PC-9 (cell line): ENCODE measurements at regions not wholly inside any gene's neighbourhood (a gene's known extent, or its start where the extent isn't known, plus 50 kb on each side); places are given as distances from the start of the nearest gene placed in this dataset.

Source experiments
- BruUV-seq: library from RNA; stranded (reverse); fragments of 400-500 nt; replicated peaks from 2 replicates; lab custom pipeline; 2021; lab: Mats Ljungman, UMichigan
- CTCF ChIA-PET: fragments of 300-600 bp; sonication (Branson Sonifier 250); formaldehyde crosslinking; loops from one replicate; lab custom pipeline; 2022; ENCODE audit warnings: antibody characterized with exemption; lab: Charles Lee
- POLR2A ChIA-PET: fragments of 300-600 bp; sonication (Branson Sonifier 250); formaldehyde crosslinking; loops from one replicate; lab custom pipeline; 2022; ENCODE audit warnings: antibody characterized with exemption; ENCODE audit not compliant: unreplicated experiment; lab: Charles Lee
- DNase-seq, 2 experiments: peaks; one replicate each; pipeline versions ENCODE4 v3.0.0 to v3.0.0-alpha.2; 2015 to 2022; ENCODE audit warnings: mixed read lengths in 1 of 2
- H2AFZ ChIP-seq: fragments of 200-600 bp; sonication (generic); 2 replicates; pipeline ENCODE4 v1.8.1; 2017; ENCODE audit warnings: antibody characterized with exemption
- H3F3A ChIP-seq: fragments of 200-600 bp; sonication (generic); 2 replicates; pipeline ENCODE4 v1.8.1; 2017; ENCODE audit warnings: antibody characterized with exemption, mild to moderate bottlenecking, low read depth; ENCODE audit not compliant: insufficient read depth
- H3K27ac ChIP-seq: fragments of 200-600 bp; sonication (generic); 2 replicates; pipeline ENCODE4 v1.6.1; 2016; ENCODE audit warnings: mixed run types
- H3K27me3 ChIP-seq: fragments of 200-600 bp; sonication (generic); 2 replicates; pipeline ENCODE4 v1.6.1; 2016; ENCODE audit warnings: low read depth, mixed run types; ENCODE audit not compliant: insufficient read depth
- H3K36me3 ChIP-seq: fragments of 200-600 bp; sonication (generic); 2 replicates; pipeline ENCODE4 v1.6.1; 2016; ENCODE audit warnings: low read depth, mixed run types
- H3K4me1 ChIP-seq: fragments of 200-600 bp; sonication (generic); replicated peaks from 2 replicates; pipeline ENCODE4 v1.6.1; 2016; ENCODE audit warnings: mixed run types; ENCODE audit not compliant: insufficient read depth
- H3K4me2 ChIP-seq: fragments of 200-600 bp; sonication (generic); 2 replicates; pipeline ENCODE4 v1.6.1; 2017; ENCODE audit warnings: mixed run types
- H3K4me3 ChIP-seq: fragments of 200-600 bp; sonication (generic); 2 replicates; pipeline ENCODE4 v1.6.1; 2016; ENCODE audit warnings: mixed run types
- H3K79me2 ChIP-seq: fragments of 200-600 bp; sonication (generic); 2 replicates; pipeline ENCODE4 v1.6.1; 2017; ENCODE audit warnings: low read depth, mixed run types
- H3K9me2 ChIP-seq: fragments of 200-600 bp; sonication (generic); 2 replicates; pipeline ENCODE4 v1.8.1; 2017; ENCODE audit warnings: mild to moderate bottlenecking; ENCODE audit not compliant: insufficient read depth
- H3K9me3 ChIP-seq: fragments of 200-600 bp; sonication (generic); 2 replicates; pipeline ENCODE4 v1.8.1; 2016; ENCODE audit warnings: low read depth; ENCODE audit not compliant: insufficient read depth
- H4K20me1 ChIP-seq: fragments of 200-600 bp; sonication (generic); 2 replicates; pipeline ENCODE4 v1.8.1; 2017; ENCODE audit not compliant: insufficient read depth
- CTCF ChIP-seq: fragments of 200-600 bp; sonication (generic); conservative IDR thresholded peaks from 2 replicates; pipeline ENCODE4 v1.6.1; 2017; ENCODE audit warnings: mixed run types, antibody characterized with exemption, mild to moderate bottlenecking, moderate library complexity
- EZH2 ChIP-seq: fragments of 200-600 bp; sonication (generic); IDR thresholded peaks from 2 replicates; pipeline ENCODE4 v1.8.0; 2017; ENCODE audit warnings: antibody characterized with exemption, low read depth
- intact Hi-C: fragments of 100-400 bp; cut with micrococcal nuclease; formaldehyde crosslinking; loops from one replicate; pipeline ENCODE4 v1.10.0; 2022; ENCODE audit not compliant: unreplicated experiment

GRCh38 chr14:96725232-96725631 is 72.0 kb upstream of the VRK1 start:
- Histone ChIP-seq H2AFZ (no peak overlapping the region), H3K9me2 (no peaks in the 10 kb centered on the region), H3K79me2 (no peaks in the 10 kb centered on the region), H3K4me2 (no peak overlapping the region), H3K9me3 (no peaks in the 10 kb centered on the region), H3K4me3 (no peak overlapping the region), H3F3A (no peaks in the 10 kb centered on the region), H3K36me3 (no peaks in the 10 kb centered on the region), H3K27ac (no peak overlapping the region), H3K4me1 (no peaks in the 10 kb centered on the region), H4K20me1 (no peaks in the 10 kb centered on the region), H3K27me3 (peaks cover 46% of the 10 kb centered on the region)
- BruUV-seq = no TSS peak
- ChIA-PET POLR2A (no interaction called here), CTCF (no interaction called here)
- TF ChIP-seq CTCF = no peak
- no peak for TF ChIP-seq EZH2
- DNase-seq = no peak
- intact Hi-C loops = no loop called here

- Histone ChIP-seq H3K27me3 (peaks cover 58% of the 10 kb centered on the region), H3F3A (no peaks in the 10 kb centered on the region), H3K9me2 (no peaks in the 10 kb centered on the region), H4K20me1 (no peaks in the 10 kb centered on the region), H3K4me3 (no peak overlapping the region), H3K79me2 (no peaks in the 10 kb centered on the region), H3K36me3 (no peaks in the 10 kb centered on the region), H2AFZ (no peak overlapping the region), H3K27ac (no peak overlapping the region), H3K4me1 (no peaks in the 10 kb centered on the region), H3K9me3 (no peaks in the 10 kb centered on the region), H3K4me2 (no peak overlapping the region)
- no peak for DNase-seq
- intact Hi-C loops = no loop called here
- ChIA-PET CTCF (no interaction called here), POLR2A (no interaction called here)
- no TSS peak for BruUV-seq
- no peak for TF ChIP-seq EZH2
- no peak for TF ChIP-seq CTCF
Observed at GRCh38 chr14:96727073-96727472, 70.1 kb upstream of the VRK1 start.

GRCh38 chr14:96727491-96727890 is 69.7 kb upstream of the VRK1 start:
- peaks cover 62% of the 10 kb centered on the region for H3K27me3 ChIP-seq
- BruUV-seq = no TSS peak

More at GRCh38 chr14:96727491-96727890, 69.7 kb upstream of the VRK1 start:
- DNase-seq = no peak
- no peaks in the 10 kb centered on the region for H3F3A ChIP-seq
- TF ChIP-seq CTCF (no peak), EZH2 (no peak)
- POLR2A ChIA-PET = no interaction called here
- no peaks in the 10 kb centered on the region for H3K79me2 ChIP-seq
- no peaks in the 10 kb centered on the region for H3K9me3 ChIP-seq
- H4K20me1 ChIP-seq = no peaks in the 10 kb centered on the region
- H3K4me3 ChIP-seq = no peak overlapping the region
- H3K36me3 ChIP-seq = no peaks in the 10 kb centered on the region
- CTCF ChIA-PET = no interaction called here
- H3K9me2 ChIP-seq = no peaks in the 10 kb centered on the region
- H3K4me2 ChIP-seq = no peak overlapping the region
- no peak overlapping the region for H2AFZ ChIP-seq
- H3K4me1 ChIP-seq = no peaks in the 10 kb centered on the region
- no peak overlapping the region for H3K27ac ChIP-seq
- intact Hi-C loops = no loop called here
